H1 (cell line): ENCODE measurements at regions not wholly inside any gene's neighbourhood (a gene's known extent, or its start where the extent isn't known, plus 50 kb on each side); places are given as distances from the start of the nearest gene placed in this dataset.

Experiments
- CTCF ChIA-PET: fragments of 300-600 bp; sonication (Branson Sonifier 250); formaldehyde crosslinking; loops from one replicate; lab custom pipeline; 2021; ENCODE audit not compliant: partially characterized antibody; lab: Charles Lee
- POLR2A ChIA-PET: fragments of 300-600 bp; sonication (Branson Sonifier 250); formaldehyde crosslinking; loops from one replicate; lab custom pipeline; 2021; ENCODE audit warnings: inconsistent platforms; ENCODE audit not compliant: partially characterized antibody; lab: Charles Lee
- DNase-seq, 2 experiments: peaks; one replicate each; pipeline versions ENCODE4 v3.0.0 to v3.0.0-alpha.2; 2010 to 2022; ENCODE audit warnings: low spot score in 2 of 2, low read depth in 1 of 2, mixed read lengths in 1 of 2
- FAIRE-seq: peaks from 2 replicates; lab custom pipeline; 2011; peaks lifted over from hg19 to GRCh38; lab: Jason Lieb, UNC
- H2AFZ ChIP-seq: 2 replicates; pipeline ENCODE4 v1.8.1; 2012; ENCODE audit warnings: low read length, inconsistent platforms
- H2AK5ac ChIP-seq: 2 replicates; pipeline ENCODE4 v1.6.1; 2013; ENCODE audit warnings: low read depth, low read length
- H2BK120ac ChIP-seq: replicated peaks from 2 replicates; pipeline ENCODE3; 2013; ENCODE audit warnings: low read depth, low read length, inconsistent platforms
- H2BK12ac ChIP-seq: 2 replicates; pipeline ENCODE4 v1.6.1; 2013; ENCODE audit warnings: low read depth, low read length
- H2BK15ac ChIP-seq: 2 replicates; pipeline ENCODE4 v1.6.1; 2013; ENCODE audit warnings: low read length
- H2BK20ac ChIP-seq: 2 replicates; pipeline ENCODE4 v1.6.1; 2013; ENCODE audit warnings: low read length
- H2BK5ac ChIP-seq: 2 replicates; pipeline ENCODE4 v1.6.1; 2013; ENCODE audit warnings: low read depth, low read length
- H3K14ac ChIP-seq: 2 replicates; pipeline ENCODE4 v1.6.1; 2013; ENCODE audit warnings: inconsistent platforms; ENCODE audit not compliant: insufficient read length
- H3K18ac ChIP-seq: 2 replicates; pipeline ENCODE4 v1.6.1; 2013; ENCODE audit warnings: low read length; ENCODE audit errors: extremely low read depth
- H3K23ac ChIP-seq: 2 replicates; pipeline ENCODE4 v1.6.1; 2013; ENCODE audit warnings: inconsistent platforms; ENCODE audit not compliant: insufficient read length
- H3K23me2 ChIP-seq: 2 replicates; pipeline ENCODE4 v1.6.1; 2013; ENCODE audit warnings: low read depth, low read length
- H3K27ac ChIP-seq: 2 replicates; pipeline ENCODE4 v1.6.1; 2011; ENCODE audit warnings: low read depth, low read length, inconsistent platforms
- H3K27me3 ChIP-seq, 4 experiments: replicated peaks in 1 of 4; 1 replicate in 1 of 4; 2 replicates in 3 of 4; pipeline versions ENCODE4 v1.6.1 to v1.8.1; 2011 to 2013; ENCODE audit warnings: low read length in 3 of 4, mild to moderate bottlenecking in 3 of 4, inconsistent platforms in 2 of 4, mixed read lengths in 2 of 4, moderate library complexity in 1 of 4; ENCODE audit not compliant: control insufficient read depth in 3 of 4, insufficient read depth in 3 of 4; ENCODE audit errors: extremely low read depth in 1 of 4
- H3K36me3 ChIP-seq, 4 experiments: 2 replicates each; pipeline versions ENCODE4 v1.6.1 to v1.8.1; 2011 to 2013; ENCODE audit warnings: mild to moderate bottlenecking in 4 of 4, low read length in 3 of 4, moderate library complexity in 2 of 4, control low read depth in 1 of 4, inconsistent platforms in 1 of 4; ENCODE audit not compliant: insufficient read depth in 4 of 4, control insufficient read depth in 2 of 4
- H3K4ac ChIP-seq: replicated peaks from 2 replicates; pipeline ENCODE3; 2013; ENCODE audit warnings: low read length, low read depth, mixed read lengths, inconsistent platforms; ENCODE audit not compliant: insufficient read length
- H3K4me1 ChIP-seq, 4 experiments: replicated peaks in 1 of 4; 1 replicate in 1 of 4; 2 replicates in 3 of 4; pipeline versions ENCODE4 v1.6.1 to v1.8.1; 2011 to 2013; ENCODE audit warnings: low read length in 3 of 4, inconsistent platforms in 2 of 4, mixed read lengths in 1 of 4; ENCODE audit not compliant: insufficient read depth in 4 of 4, control insufficient read depth in 3 of 4
- H3K4me2 ChIP-seq, 2 experiments: 2 replicates each; pipeline versions ENCODE4 v1.6.1 to v1.8.1; 2011 to 2013; ENCODE audit warnings: low read depth in 2 of 2, low read length in 2 of 2, control low read depth in 1 of 2, inconsistent platforms in 1 of 2, mild to moderate bottlenecking in 1 of 2; ENCODE audit not compliant: insufficient read depth in 1 of 2
- H3K4me3 ChIP-seq, 4 experiments: fragments of 200-600, 300-600 bp in 1 of 4; sonication (generic), shearing (Covaris generic), sonication (Bioruptor Twin) in 1 of 4; 2 replicates each; pipeline versions ENCODE4 v1.5.1 to v1.8.1; 2011 to 2016; ENCODE audit warnings: low read length in 4 of 4, low read depth in 3 of 4, control low read depth in 2 of 4, inconsistent platforms in 2 of 4, mild to moderate bottlenecking in 2 of 4, mixed read lengths in 1 of 4, moderate library complexity in 1 of 4; ENCODE audit not compliant: insufficient read depth in 2 of 4; ENCODE audit errors: extremely low read depth in 1 of 4
- H3K56ac ChIP-seq: replicated peaks from 2 replicates; pipeline ENCODE3; 2013; ENCODE audit warnings: low read depth, mild to moderate bottlenecking, mixed read lengths, low read length, inconsistent platforms; ENCODE audit not compliant: insufficient read length
- H3K79me1 ChIP-seq: 2 replicates; pipeline ENCODE4 v1.6.1; 2013; ENCODE audit warnings: low read depth, low read length, control low read depth
- H3K79me2 ChIP-seq, 2 experiments: 2 replicates each; pipeline versions ENCODE4 v1.6.1 to v1.8.1; 2012 to 2013; ENCODE audit warnings: low read length in 2 of 2, mild to moderate bottlenecking in 2 of 2, inconsistent platforms in 1 of 2; ENCODE audit not compliant: insufficient read depth in 2 of 2, control insufficient read depth in 1 of 2
- H3K9ac ChIP-seq, 4 experiments: replicated peaks in 1 of 4; 1 replicate in 1 of 4; 2 replicates in 3 of 4; pipeline versions ENCODE4 v1.6.1 to v1.8.1; 2011 to 2013; ENCODE audit warnings: low read depth in 3 of 4, low read length in 3 of 4, control low read depth in 2 of 4, mild to moderate bottlenecking in 2 of 4, moderate library complexity in 2 of 4, inconsistent platforms in 1 of 4; ENCODE audit errors: extremely low read depth in 1 of 4
- H3K9me3 ChIP-seq, 2 experiments: 2 replicates each; pipeline versions ENCODE4 v1.6.1 to v1.8.1; 2012 to 2013; ENCODE audit warnings: mild to moderate bottlenecking in 2 of 2, moderate library complexity in 2 of 2, control low read depth in 1 of 2, inconsistent platforms in 1 of 2, low read depth in 1 of 2, low read length in 1 of 2, mixed read lengths in 1 of 2; ENCODE audit not compliant: insufficient read depth in 2 of 2
- H4K20me1 ChIP-seq, 2 experiments: replicated peaks in 1 of 2; 2 replicates each; pipeline versions ENCODE3 to v1.8.1; 2011 to 2013; ENCODE audit warnings: inconsistent platforms in 2 of 2, low read length in 2 of 2, mild to moderate bottlenecking in 1 of 2; ENCODE audit not compliant: insufficient read depth in 2 of 2, control insufficient read depth in 1 of 2
- H4K5ac ChIP-seq: 2 replicates; pipeline ENCODE4 v1.6.1; 2013; ENCODE audit warnings: low read length, low read depth, mixed read lengths, inconsistent platforms; ENCODE audit not compliant: insufficient read length
- H4K8ac ChIP-seq: 2 replicates; pipeline ENCODE4 v1.8.0; 2013; ENCODE audit warnings: mild to moderate bottlenecking, moderate library complexity, low read length, inconsistent platforms; ENCODE audit not compliant: insufficient read depth; ENCODE audit errors: extremely low read depth
- H4K91ac ChIP-seq: replicated peaks from 2 replicates; pipeline ENCODE3; 2013; ENCODE audit warnings: low read length, mixed read lengths, inconsistent platforms; ENCODE audit not compliant: insufficient read length
- CHD2 ChIP-seq: IDR thresholded peaks from 2 replicates; pipeline ENCODE4 v1.6.1; 2012; ENCODE audit warnings: low read length, improper control_type of control experiment
- CTBP2 ChIP-seq: IDR thresholded peaks from 2 replicates; pipeline ENCODE4 v1.7.0; 2011; ENCODE audit warnings: borderline replicate concordance, mild to moderate bottlenecking, moderate library complexity, mixed read lengths, low read length; ENCODE audit not compliant: insufficient read depth, insufficient read length
- FOSL1 ChIP-seq: IDR thresholded peaks from 2 replicates; pipeline ENCODE4 v1.6.1; 2011; ENCODE audit warnings: mild to moderate bottlenecking, low read depth, low read length, moderate library complexity; ENCODE audit not compliant: insufficient read depth
- SIRT6 ChIP-seq: IDR thresholded peaks from one replicate; pipeline ENCODE4 v1.7.1; 2012; ENCODE audit warnings: low read length, inconsistent platforms
- WGBS, 2 experiments: shearing (Covaris generic) in 1 of 2; methylation state at CpG; one replicate each; pipeline versions ENCODE4 v1.1.6 to v1.1.7; 2013 to 2015; ENCODE audit warnings: low lambda C conversion rate in 2 of 2, mixed read lengths in 2 of 2, inconsistent platforms in 1 of 2, low coverage in 1 of 2, missing lambda C conversion rate in 1 of 2; ENCODE audit not compliant: insufficient replicate concordance in 2 of 2, insufficient coverage in 1 of 2, insufficient read length in 1 of 2; ENCODE audit errors: extremely low coverage in 1 of 2, missing lambda C conversion rate in 1 of 2; 5-methylcytosine and 5-hydroxymethylcytosine counted together

GRCh38 chr2:176826984-176827668, 385.5 kb upstream of the HNRNPA3 start:
- POLR2A ChIA-PET: no interaction called here
- H3K9ac ChIP-seq: no peak overlapping the region
- no peak overlapping the region for H2BK120ac ChIP-seq
- no peak overlapping the region for H2AK5ac ChIP-seq
- H2AFZ ChIP-seq: no peak overlapping the region
- DNase-seq: no peak
- no peak overlapping the region for H4K8ac ChIP-seq
- no peak overlapping the region for H3K23ac ChIP-seq
- no peak overlapping the region for H4K5ac ChIP-seq
- H3K18ac ChIP-seq: no peak overlapping the region
- no peak overlapping the region for H4K91ac ChIP-seq
- no peaks in the 10 kb centered on the region for H3K23me2 ChIP-seq
- H3K4me3 ChIP-seq: no peak overlapping the region
- no peak overlapping the region for H3K14ac ChIP-seq
- no peaks in the 10 kb centered on the region for H3K79me1 ChIP-seq
- no peak overlapping the region for H2BK5ac ChIP-seq
- 91% methylated on average over 9 of the region's 9 CpGs; no CpG with 5 or more reads in 1 of the 2 experiments for WGBS, 2 experiments
- no peaks in the 10 kb centered on the region for H3K79me2 ChIP-seq
- no peak overlapping the region for H3K4ac ChIP-seq
- H3K27ac ChIP-seq: no peak overlapping the region
- H2BK20ac ChIP-seq: no peak overlapping the region
- no peak overlapping the region for H2BK15ac ChIP-seq
- no peak for FAIRE-seq
- no peaks in the 10 kb centered on the region for H3K36me3 ChIP-seq
- CTCF ChIA-PET: interaction anchor here (1.0 to 2.3 kb wide), 4 partner anchors 9 to 175 kb away, joined by 3 to 5 read pairs (median 4); no protein-coding TSS in a partner anchor
- no peak overlapping the region for H2BK12ac ChIP-seq
- H3K4me2 ChIP-seq: no peak overlapping the region
- H3K56ac ChIP-seq: no peak overlapping the region
- H4K20me1 ChIP-seq: no peaks in the 10 kb centered on the region
- TF ChIP-seq SIRT6 (no peak), CHD2 (no peak), CTBP2 (no peak), FOSL1 (no peak)
- no peaks in the 10 kb centered on the region for H3K9me3 ChIP-seq
- no peaks in the 10 kb centered on the region for H3K4me1 ChIP-seq
- no peaks in the 10 kb centered on the region for H3K27me3 ChIP-seq
